Esophagus squamous epithelium (tissue), 5 donors: ENCODE measurements at regions not wholly inside any gene's neighbourhood (a gene's known extent, or its start where the extent isn't known, plus 50 kb on each side); places are given as distances from the start of the nearest gene placed in this dataset.

Experiments
- DNase-seq: peaks from one replicate; lab custom pipeline; 2025; lab: John Stamatoyannopoulos, UW
- H3K27ac ChIP-seq, 4 donors: fragments of 200-600 bp; sonication (generic); one replicate each; pipeline ENCODE4 v1.5.1; 2016 to 2019; ENCODE audit warnings: mild to moderate bottlenecking in 1 of 4
- H3K27me3 ChIP-seq, 4 donors: fragments of 200-600 bp; sonication (generic); 1 replicate in 3 of 4; 2 replicates in 1 of 4; pipeline versions ENCODE4 v1.5.1 to v1.6.0; 2017 to 2021; ENCODE audit warnings: antibody characterized with exemption in 1 of 4
- H3K36me3 ChIP-seq, 3 donors: fragments of 200-600 bp; sonication (generic); one replicate each; pipeline ENCODE4 v1.5.1; 2016 to 2019
- H3K4me1 ChIP-seq, 3 donors: fragments of 200-600 bp; sonication (generic); one replicate each; pipeline ENCODE4 v1.5.1; 2017 to 2019
- H3K4me3 ChIP-seq, 4 donors: fragments of 200-600 bp; sonication (generic); 1 replicate in 3 of 4; 2 replicates in 1 of 4; pipeline ENCODE4 v1.5.1; 2016 to 2019; ENCODE audit warnings: mild to moderate bottlenecking in 2 of 4, moderate library complexity in 1 of 4
- H3K9me3 ChIP-seq, 3 donors: fragments of 200-600 bp; sonication (generic); one replicate each; pipeline ENCODE4 v1.5.1; 2016 to 2019
- POLR2A ChIP-seq, 4 donors: fragments of 450-650 bp; IDR thresholded peaks; one replicate each; pipeline ENCODE4 v1.6.1; 2017; ENCODE audit warnings: antibody characterized with exemption in 4 of 4, mild to moderate bottlenecking in 4 of 4, moderate library complexity in 3 of 4
- WGBS, 2 donors: methylation state at CpG; one replicate each; pipeline ENCODE4 v1.1.5; 2018; 5-methylcytosine and 5-hydroxymethylcytosine counted together
- intact Hi-C: fragments of 100-400 bp; cut with DNase I; formaldehyde crosslinking; loops from one replicate; pipeline ENCODE4 v1.15.0; 2022
- TF ChIP-seq, protein P1 (sequence below), 6 experiments: fragments of 450-650 bp in 4 of 6; fragments of 200-600 bp in 2 of 6; sonication (generic) in 2 of 6; IDR thresholded peaks; one replicate each; pipeline ENCODE4 v1.5.1; 2016 to 2019; ENCODE audit warnings: antibody characterized with exemption in 6 of 6, mild to moderate bottlenecking in 4 of 6, moderate library complexity in 4 of 6
- donor health status: DM: yes; HTN: yes; CAD: no.

DNA sequence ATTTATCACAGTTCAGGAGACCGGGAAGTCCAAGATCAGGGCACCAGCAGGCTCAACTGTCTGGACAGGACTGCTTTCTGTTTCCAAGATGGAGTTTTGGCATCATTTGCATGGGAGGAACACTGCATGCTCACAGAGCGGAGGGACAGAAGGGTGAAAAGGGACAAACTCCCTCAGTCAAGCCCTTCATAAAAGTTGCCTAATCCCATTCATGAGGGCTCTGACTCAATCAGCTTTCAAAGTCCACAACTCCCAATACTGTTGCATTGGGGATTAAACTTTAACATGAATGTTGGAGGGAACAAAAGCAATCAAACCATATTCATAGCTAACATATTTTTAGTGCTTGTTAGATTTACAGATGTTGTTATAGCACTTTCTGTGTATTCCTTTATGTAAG is 158.9 kb upstream of the MAD2L1 start:
- no peaks in the 10 kb centered on the region for H3K36me3 ChIP-seq
- WGBS, 2 donors, result 79 to 88% methylated on average over 2 of the region's 2 CpGs
- no peak for TF ChIP-seq POLR2A (IDR thresholded peaks at IDR 0.05)
- TF ChIP-seq, protein P1, sequence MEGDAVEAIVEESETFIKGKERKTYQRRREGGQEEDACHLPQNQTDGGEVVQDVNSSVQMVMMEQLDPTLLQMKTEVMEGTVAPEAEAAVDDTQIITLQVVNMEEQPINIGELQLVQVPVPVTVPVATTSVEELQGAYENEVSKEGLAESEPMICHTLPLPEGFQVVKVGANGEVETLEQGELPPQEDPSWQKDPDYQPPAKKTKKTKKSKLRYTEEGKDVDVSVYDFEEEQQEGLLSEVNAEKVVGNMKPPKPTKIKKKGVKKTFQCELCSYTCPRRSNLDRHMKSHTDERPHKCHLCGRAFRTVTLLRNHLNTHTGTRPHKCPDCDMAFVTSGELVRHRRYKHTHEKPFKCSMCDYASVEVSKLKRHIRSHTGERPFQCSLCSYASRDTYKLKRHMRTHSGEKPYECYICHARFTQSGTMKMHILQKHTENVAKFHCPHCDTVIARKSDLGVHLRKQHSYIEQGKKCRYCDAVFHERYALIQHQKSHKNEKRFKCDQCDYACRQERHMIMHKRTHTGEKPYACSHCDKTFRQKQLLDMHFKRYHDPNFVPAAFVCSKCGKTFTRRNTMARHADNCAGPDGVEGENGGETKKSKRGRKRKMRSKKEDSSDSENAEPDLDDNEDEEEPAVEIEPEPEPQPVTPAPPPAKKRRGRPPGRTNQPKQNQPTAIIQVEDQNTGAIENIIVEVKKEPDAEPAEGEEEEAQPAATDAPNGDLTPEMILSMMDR (IDR thresholded peaks at IDR 0.05), result no peak

GRCh38 chr4:120218981-120219380 is 152.3 kb upstream of the MAD2L1 start:
- Histone ChIP-seq H3K4me1 (no peaks in the 10 kb centered on the region), H3K9me3 (no peaks in the 10 kb centered on the region), H3K4me3 (no peak overlapping the region), H3K36me3 (no peaks in the 10 kb centered on the region), H3K27me3 (no peaks in the 10 kb centered on the region), H3K27ac (no peak overlapping the region)
- intact Hi-C loops, result no loop called here
- 63 to 84% methylated on average over 2 of the region's 2 CpGs for WGBS, 2 donors
- no peak for DNase-seq
- TF ChIP-seq POLR2A (IDR thresholded peaks at IDR 0.05), result no peak
- TF ChIP-seq, protein P1 (IDR thresholded peaks at IDR 0.05), result no peak

More for the DNA sequence above, 158.9 kb upstream of the MAD2L1 start:
- Histone ChIP-seq H3K4me1 (no peaks in the 10 kb centered on the region), H3K27me3 (no peaks in the 10 kb centered on the region), H3K27ac (no peak overlapping the region), H3K9me3 (no peaks in the 10 kb centered on the region), H3K4me3 (no peak overlapping the region)
- no peak for DNase-seq
- intact Hi-C loops, result no loop called here

DNA sequence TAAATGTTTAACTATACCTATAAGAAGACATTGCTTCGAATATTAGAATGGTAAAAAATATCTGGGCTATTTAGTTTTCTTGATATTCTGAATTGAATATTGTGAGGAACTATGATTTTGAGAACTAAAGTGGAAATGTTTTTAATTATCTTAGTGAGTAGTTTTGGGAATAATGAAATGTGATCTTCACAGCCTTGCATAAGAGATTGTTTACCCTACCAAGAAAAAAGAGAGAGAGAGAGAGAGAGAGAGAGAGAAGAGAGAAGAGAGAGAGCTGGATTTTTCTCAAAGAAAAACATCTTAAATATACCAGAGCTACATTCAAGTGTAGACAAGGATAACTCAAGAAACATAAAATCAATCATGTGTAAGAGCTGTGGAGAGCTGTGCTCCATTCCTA is 148.7 kb upstream of the MAD2L1 start:
- no peaks in the 10 kb centered on the region for H3K36me3 ChIP-seq
- TF ChIP-seq, protein P1 (IDR thresholded peaks at IDR 0.05), result no peak
- TF ChIP-seq POLR2A (IDR thresholded peaks at IDR 0.05), result no peak
- 70 to 74% methylated on average over 1 of the region's 1 CpG for WGBS, 2 donors
- intact Hi-C loops, result no loop called here
- no peak overlapping the region for H3K27ac ChIP-seq
- H3K27me3 ChIP-seq, result no peaks in the 10 kb centered on the region
- H3K9me3 ChIP-seq, result no peaks in the 10 kb centered on the region
- H3K4me3 ChIP-seq, result no peak overlapping the region
- DNase-seq, result no peak
- no peaks in the 10 kb centered on the region for H3K4me1 ChIP-seq

DNA sequence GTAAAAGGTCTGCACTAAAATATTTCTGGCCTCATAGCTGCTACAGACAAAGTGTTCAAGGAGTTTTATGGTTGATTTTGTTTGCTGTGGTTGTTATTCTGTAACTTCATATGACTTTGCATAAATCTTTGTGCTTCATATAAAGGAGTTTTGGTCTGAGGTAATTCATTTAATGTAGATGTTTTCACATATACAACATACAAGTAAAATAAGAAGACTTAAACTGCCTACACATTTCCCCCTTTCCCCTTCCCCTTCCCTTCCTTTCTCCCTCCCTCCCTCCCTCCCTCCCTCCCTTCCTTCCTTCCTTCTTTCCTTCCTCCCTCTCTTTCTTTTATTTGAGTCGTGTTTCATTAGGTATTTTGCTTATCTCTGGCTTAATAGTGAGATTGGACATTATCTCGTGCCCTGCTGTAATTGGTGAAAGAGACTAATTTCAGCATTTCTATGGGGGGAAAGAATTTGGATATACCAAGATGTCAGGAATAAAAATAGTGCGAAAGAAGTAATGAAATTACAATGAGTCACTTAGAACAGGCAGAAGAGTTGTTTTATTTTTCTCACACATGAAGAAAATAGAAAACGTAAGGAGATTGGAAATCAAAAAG is 144.9 kb upstream of the MAD2L1 start:
- Histone ChIP-seq H3K9me3 (no peaks in the 10 kb centered on the region), H3K36me3 (no peaks in the 10 kb centered on the region), H3K27ac (no peak overlapping the region), H3K27me3 (no peaks in the 10 kb centered on the region), H3K4me3 (no peak overlapping the region), H3K4me1 (no peaks in the 10 kb centered on the region)
- no peak for TF ChIP-seq POLR2A (IDR thresholded peaks at IDR 0.05)
- TF ChIP-seq, protein P1 (IDR thresholded peaks at IDR 0.05), result no peak
- 62 to 65% methylated on average over 4 of the region's 4 CpGs for WGBS, 2 donors
- intact Hi-C loops, result no loop called here
- DNase-seq, result no peak

- no peak for DNase-seq
- H3K36me3 ChIP-seq, result no peaks in the 10 kb centered on the region
- no peaks in the 10 kb centered on the region for H3K9me3 ChIP-seq
- intact Hi-C loops, result no loop called here
- H3K27ac ChIP-seq, result no peak overlapping the region
- WGBS, 2 donors, result 77 to 87% methylated on average over 4 of the region's 4 CpGs
- H3K27me3 ChIP-seq, result no peaks in the 10 kb centered on the region
- no peak for TF ChIP-seq POLR2A (IDR thresholded peaks at IDR 0.05)
- TF ChIP-seq, protein P1 (IDR thresholded peaks at IDR 0.05), result no peak
- no peaks in the 10 kb centered on the region for H3K4me1 ChIP-seq
- H3K4me3 ChIP-seq, result no peak overlapping the region
These were observed 143.1 kb upstream of the MAD2L1 start for GRCh38 chr4:120209706-120210105.
